HEK293 (cell line): ENCODE measurements at regions not wholly inside any gene's neighbourhood (a gene's known extent, or its start where the extent isn't known, plus 50 kb on each side); places are given as distances from the start of the nearest gene placed in this dataset.

Experiments
- ZNF48 ChIP-seq: fragments of 450-650 bp; formaldehyde crosslinking; IDR thresholded peaks from 2 replicates; pipeline ENCODE4 v1.5.1; 2016; ENCODE audit warnings: missing biosample characterization, missing genetic modification characterization
- ZNF701 ChIP-seq: fragments of 450-650 bp; formaldehyde crosslinking; IDR thresholded peaks from 2 replicates; pipeline ENCODE4 v1.5.1; 2016; ENCODE audit warnings: missing biosample characterization, missing genetic modification characterization
- TF ChIP-seq, protein P1 (sequence below): fragments of 450-650 bp; formaldehyde crosslinking; IDR thresholded peaks from 2 replicates; pipeline ENCODE4 v1.5.1; 2016; ENCODE audit warnings: missing biosample characterization, missing genetic modification characterization

DNA sequence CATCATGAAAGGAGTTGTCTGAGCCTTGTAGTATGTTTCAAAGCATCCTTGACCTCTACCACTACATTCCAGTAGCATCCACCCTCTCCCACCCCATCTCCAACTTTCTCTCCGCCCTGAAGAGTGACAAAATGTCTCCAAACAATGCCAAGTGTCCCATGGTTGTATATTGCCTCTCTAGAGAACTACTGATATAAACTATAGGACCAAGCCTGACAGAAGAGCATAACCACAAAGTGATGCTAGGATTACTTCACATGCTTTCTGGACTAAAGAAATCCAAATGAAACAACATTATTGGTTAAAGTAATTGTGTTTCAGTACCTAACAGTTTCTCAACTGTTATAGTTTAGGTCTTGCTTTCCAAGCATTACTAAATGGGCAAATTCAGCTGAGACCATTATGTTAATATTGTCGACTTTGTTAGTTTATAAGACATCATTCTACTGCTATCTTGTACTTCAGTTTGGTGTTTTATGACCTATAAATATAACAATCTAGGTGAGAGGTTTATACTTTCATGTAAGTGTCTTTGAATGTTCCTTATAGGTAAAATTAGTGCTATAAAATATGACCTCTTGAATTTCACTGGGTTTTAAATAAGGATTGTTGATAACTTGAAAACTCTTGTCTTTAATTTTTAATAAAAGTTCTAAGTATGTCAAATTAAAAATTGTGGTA is 117.4 kb downstream of the SUCNR1 start:
- TF ChIP-seq, protein P1, sequence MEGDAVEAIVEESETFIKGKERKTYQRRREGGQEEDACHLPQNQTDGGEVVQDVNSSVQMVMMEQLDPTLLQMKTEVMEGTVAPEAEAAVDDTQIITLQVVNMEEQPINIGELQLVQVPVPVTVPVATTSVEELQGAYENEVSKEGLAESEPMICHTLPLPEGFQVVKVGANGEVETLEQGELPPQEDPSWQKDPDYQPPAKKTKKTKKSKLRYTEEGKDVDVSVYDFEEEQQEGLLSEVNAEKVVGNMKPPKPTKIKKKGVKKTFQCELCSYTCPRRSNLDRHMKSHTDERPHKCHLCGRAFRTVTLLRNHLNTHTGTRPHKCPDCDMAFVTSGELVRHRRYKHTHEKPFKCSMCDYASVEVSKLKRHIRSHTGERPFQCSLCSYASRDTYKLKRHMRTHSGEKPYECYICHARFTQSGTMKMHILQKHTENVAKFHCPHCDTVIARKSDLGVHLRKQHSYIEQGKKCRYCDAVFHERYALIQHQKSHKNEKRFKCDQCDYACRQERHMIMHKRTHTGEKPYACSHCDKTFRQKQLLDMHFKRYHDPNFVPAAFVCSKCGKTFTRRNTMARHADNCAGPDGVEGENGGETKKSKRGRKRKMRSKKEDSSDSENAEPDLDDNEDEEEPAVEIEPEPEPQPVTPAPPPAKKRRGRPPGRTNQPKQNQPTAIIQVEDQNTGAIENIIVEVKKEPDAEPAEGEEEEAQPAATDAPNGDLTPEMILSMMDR: no peak
- TF ChIP-seq ZNF48: no peak
- no peak for TF ChIP-seq ZNF701 (tag by site-specific recombination)
